ENCODE measurements at regions not wholly inside any gene's neighbourhood (a gene's known extent, or its start where the extent isn't known, plus 50 kb on each side); places are given as distances from the start of the nearest gene placed in this dataset.

DNA sequence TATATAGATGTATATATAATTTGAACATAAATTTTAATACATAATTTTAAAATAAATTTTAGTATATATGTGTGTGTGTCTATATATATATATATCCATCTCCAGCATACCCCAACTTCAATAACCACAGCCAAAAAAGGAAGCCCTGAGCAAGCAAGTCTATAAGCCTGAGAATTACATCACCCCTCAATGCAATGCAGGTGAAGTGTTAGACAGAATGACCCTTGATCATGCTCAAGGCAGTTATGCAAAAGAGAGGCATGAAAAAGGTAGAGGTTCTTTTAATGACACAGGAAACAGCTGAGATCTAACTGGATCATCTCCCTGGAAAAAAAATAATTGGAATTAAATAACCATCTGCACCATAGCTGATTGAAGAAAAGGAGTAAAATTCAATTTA, 557.9 kb upstream of the ANO5 start:
- H3K9me1 ChIP-seq (ENCODE audit: control insufficient read depth, insufficient read depth, low read length) = no peaks in the 10 kb centered on the region
- ChIA-PET POLR2A (no interaction called here), CTCF (ENCODE audit: low intra/inter-chr PET ratio) (no interaction called here)
- FAIRE-seq = no peak
- H3K4me3 ChIP-seq = no peak overlapping the region
- no peaks in the 10 kb centered on the region for H3K27me3 ChIP-seq (ENCODE audit: control insufficient read depth in 2 of 2, insufficient read depth in 2 of 2, low read length in 2 of 2)
- H3K9me3 ChIP-seq (replicated peaks; ENCODE audit: control insufficient read depth, insufficient read depth, low read depth, low read length) = no peaks in the 10 kb centered on the region; the same call in 1 of the 2 replicates
- no peak for ATAC-seq
- intact Hi-C loops (cut with micrococcal nuclease) = no loop called here
- no peak overlapping the region for H3K4me2 ChIP-seq (ENCODE audit: insufficient read depth, low read length)
- no peaks in the 10 kb centered on the region for H3K4me1 ChIP-seq (replicated peaks in 1 of 2; ENCODE audit: control insufficient read depth in 2 of 2, insufficient read depth in 2 of 2, low read length in 2 of 2)
- no peak overlapping the region for H3K27ac ChIP-seq (ENCODE audit: extremely low read depth, low read depth, low read length)
- H4K20me1 ChIP-seq (replicated peaks; ENCODE audit: control insufficient read depth, insufficient read depth, low read length) = no peaks in the 10 kb centered on the region
- no peak overlapping the region for H3K9ac ChIP-seq (ENCODE audit: insufficient read depth in 1 of 2, low read depth in 2 of 2, low read length in 2 of 2)
- no peak for DNase-seq (ENCODE audit: extremely low read depth in 1 of 4, low spot score in 3 of 4)
- BruUV-seq (replicated peaks) = no TSS peak
- TF ChIP-seq SMARCC2 (IDR thresholded peaks at IDR 0.05; ENCODE audit: low read depth) = no peak
- TF ChIP-seq, protein P1, sequence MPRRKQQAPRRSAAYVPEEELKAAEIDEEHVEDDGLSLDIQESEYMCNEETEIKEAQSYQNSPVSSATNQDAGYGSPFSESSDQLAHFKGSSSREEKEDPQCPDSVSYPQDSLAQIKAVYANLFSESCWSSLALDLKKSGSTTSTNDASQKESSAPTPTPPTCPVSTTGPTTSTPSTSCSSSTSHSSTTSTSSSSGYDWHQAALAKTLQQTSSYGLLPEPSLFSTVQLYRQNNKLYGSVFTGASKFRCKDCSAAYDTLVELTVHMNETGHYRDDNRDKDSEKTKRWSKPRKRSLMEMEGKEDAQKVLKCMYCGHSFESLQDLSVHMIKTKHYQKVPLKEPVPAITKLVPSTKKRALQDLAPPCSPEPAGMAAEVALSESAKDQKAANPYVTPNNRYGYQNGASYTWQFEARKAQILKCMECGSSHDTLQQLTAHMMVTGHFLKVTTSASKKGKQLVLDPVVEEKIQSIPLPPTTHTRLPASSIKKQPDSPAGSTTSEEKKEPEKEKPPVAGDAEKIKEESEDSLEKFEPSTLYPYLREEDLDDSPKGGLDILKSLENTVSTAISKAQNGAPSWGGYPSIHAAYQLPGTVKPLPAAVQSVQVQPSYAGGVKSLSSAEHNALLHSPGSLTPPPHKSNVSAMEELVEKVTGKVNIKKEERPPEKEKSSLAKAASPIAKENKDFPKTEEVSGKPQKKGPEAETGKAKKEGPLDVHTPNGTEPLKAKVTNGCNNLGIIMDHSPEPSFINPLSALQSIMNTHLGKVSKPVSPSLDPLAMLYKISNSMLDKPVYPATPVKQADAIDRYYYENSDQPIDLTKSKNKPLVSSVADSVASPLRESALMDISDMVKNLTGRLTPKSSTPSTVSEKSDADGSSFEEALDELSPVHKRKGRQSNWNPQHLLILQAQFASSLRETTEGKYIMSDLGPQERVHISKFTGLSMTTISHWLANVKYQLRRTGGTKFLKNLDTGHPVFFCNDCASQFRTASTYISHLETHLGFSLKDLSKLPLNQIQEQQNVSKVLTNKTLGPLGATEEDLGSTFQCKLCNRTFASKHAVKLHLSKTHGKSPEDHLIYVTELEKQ (CRISPR knock-in tag; IDR thresholded peaks at IDR 0.05) = no peak
- TF ChIP-seq TCFL5 (CRISPR knock-in tag; conservative IDR thresholded peaks at IDR 0.05) = no peak
- no peak for TF ChIP-seq SMAD2 (IDR thresholded peaks at IDR 0.05; ENCODE audit: low read depth, low read length)
- TF ChIP-seq NFIC (IDR thresholded peaks at IDR 0.05) = no peak
- TF ChIP-seq ZNF785 (CRISPR knock-in tag; IDR thresholded peaks at IDR 0.05) = no peak
- no peak for TF ChIP-seq ZNF717 (CRISPR knock-in tag; IDR thresholded peaks at IDR 0.05)
- TF ChIP-seq DMBX1 (CRISPR knock-in tag; IDR thresholded peaks at IDR 0.05; ENCODE audit: borderline replicate concordance) = no peak
- TF ChIP-seq, protein P2, sequence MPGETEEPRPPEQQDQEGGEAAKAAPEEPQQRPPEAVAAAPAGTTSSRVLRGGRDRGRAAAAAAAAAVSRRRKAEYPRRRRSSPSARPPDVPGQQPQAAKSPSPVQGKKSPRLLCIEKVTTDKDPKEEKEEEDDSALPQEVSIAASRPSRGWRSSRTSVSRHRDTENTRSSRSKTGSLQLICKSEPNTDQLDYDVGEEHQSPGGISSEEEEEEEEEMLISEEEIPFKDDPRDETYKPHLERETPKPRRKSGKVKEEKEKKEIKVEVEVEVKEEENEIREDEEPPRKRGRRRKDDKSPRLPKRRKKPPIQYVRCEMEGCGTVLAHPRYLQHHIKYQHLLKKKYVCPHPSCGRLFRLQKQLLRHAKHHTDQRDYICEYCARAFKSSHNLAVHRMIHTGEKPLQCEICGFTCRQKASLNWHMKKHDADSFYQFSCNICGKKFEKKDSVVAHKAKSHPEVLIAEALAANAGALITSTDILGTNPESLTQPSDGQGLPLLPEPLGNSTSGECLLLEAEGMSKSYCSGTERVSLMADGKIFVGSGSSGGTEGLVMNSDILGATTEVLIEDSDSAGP (CRISPR knock-in tag; IDR thresholded peaks at IDR 0.05) = no peak
- TF ChIP-seq CHD1 (IDR thresholded peaks at IDR 0.05; ENCODE audit: low read length) = no peak
- no peak for TF ChIP-seq ZNF133 (CRISPR knock-in tag; IDR thresholded peaks at IDR 0.05)
- no peak for TF ChIP-seq ZNF431 (CRISPR knock-in tag; IDR thresholded peaks at IDR 0.05)
- no peaks in the 10 kb centered on the region for H3K79me2 ChIP-seq (ENCODE audit: control insufficient read depth, insufficient read depth, low read length)
- H2AFZ ChIP-seq (ENCODE audit: low read depth, low read length) = no peak overlapping the region
- H3K36me3 ChIP-seq (ENCODE audit: control insufficient read depth, insufficient read depth, low read length) = no peaks in the 10 kb centered on the region
- in situ Hi-C loops (cut with MboI) = no loop called here
